ENCODE measurements at regions not wholly inside any gene's neighbourhood (a gene's known extent, or its start where the extent isn't known, plus 50 kb on each side); places are given as distances from the start of the nearest gene placed in this dataset.
A peak's percentile ranks its signal among the peaks of the same experiment; 100 is the strongest.
"Not testable (repeated sequence)": the region's sequence is repeated elsewhere in the genome, so short reads cannot be mapped to it uniquely, and the experiment has no call there.

GRCh38 chr6:63514488-63515173 is 57.6 kb upstream of the LOC128125822 start:
- CTCF ChIA-PET, result no interaction called here
- intact Hi-C loops (cut with micrococcal nuclease), result no loop called here

GRCh38 chr6:63515227-63515626 is 57.1 kb upstream of the LOC128125822 start:
- H2AFZ ChIP-seq (ENCODE audit: low read depth, low read length, poor library complexity, severe bottlenecking), result peak overlapping the region; percentile 70
- H3K4me3 ChIP-seq (replicated peaks in 1 of 2; ENCODE audit: low read depth in 1 of 2, low read length in 2 of 2); H4K20me1 ChIP-seq (ENCODE audit: insufficient read depth); DNase-seq (ENCODE audit: low read depth, low spot score); H3K27me3 ChIP-seq (ENCODE audit: insufficient read depth, low read length); RAD21 ChIA-PET (ENCODE audit: low non-redundant PET in 1 of 2, low total read pairs in 2 of 2, uncharacterized antibody in 2 of 2, unreplicated experiment in 2 of 2); BruUV-seq (replicated peaks); H3K9me3 ChIP-seq (ENCODE audit: control insufficient read depth in 1 of 2, insufficient read depth in 1 of 2, low read depth in 1 of 2, low read length in 2 of 2); ATAC-seq; intact Hi-C loops (cut with micrococcal nuclease); H3K79me2 ChIP-seq (ENCODE audit: insufficient read depth, low read length); H3K9me2 ChIP-seq (ENCODE audit: insufficient read depth); H3K36me3 ChIP-seq (ENCODE audit: control insufficient read depth in 1 of 2, insufficient read depth in 2 of 2, low read length in 2 of 2): not testable (repeated sequence)
- peaks cover 19 to 60% of the 10 kb centered on the region in 2 experiments for H3K4me1 ChIP-seq (ENCODE audit: control insufficient read depth in 1 of 2, insufficient read depth in 2 of 2, low read length in 2 of 2)
- peak overlapping the region; percentile 29; the same call in 1 of the 2 replicates for H3K9ac ChIP-seq (ENCODE audit: low read length)
- peak overlapping the region; percentile 73; the same call in 1 of the 2 replicates for H3K27ac ChIP-seq (ENCODE audit: low read depth, low read length)
- POLR2A ChIA-PET, result interaction anchor here (1.9 kb wide), 1 partner anchor 12 kb away, joined by 10 read pairs; no protein-coding TSS in a partner anchor
- CTCF ChIA-PET, result interaction anchor here (1.7 kb wide), 1 partner anchor 163 kb away, joined by 5 read pairs; no protein-coding TSS in a partner anchor
- H3K4me2 ChIP-seq (ENCODE audit: low read length), result peak overlapping the region; percentile 53; the same call in 1 of the 2 replicates

More at GRCh38 chr6:63514488-63515173, 57.6 kb upstream of the LOC128125822 start:
- Histone ChIP-seq H2AFZ (ENCODE audit: low read depth, low read length, poor library complexity, severe bottlenecking) (peak overlapping the region; percentile 29), H3K27ac (ENCODE audit: low read depth, low read length) (peak overlapping the region; percentile 73; the same call in 1 of the 2 replicates), H3K9ac (ENCODE audit: low read length) (no peak overlapping the region), H3K36me3 (ENCODE audit: control insufficient read depth in 1 of 2, insufficient read depth in 2 of 2, low read length in 2 of 2) (no peaks in the 10 kb centered on the region), H3K4me3 (replicated peaks in 1 of 2; ENCODE audit: low read depth in 1 of 2, low read length in 2 of 2) (no peak overlapping the region), H3K9me3 (ENCODE audit: control insufficient read depth in 1 of 2, insufficient read depth in 1 of 2, low read depth in 1 of 2, low read length in 2 of 2) (no peaks in the 10 kb centered on the region), H4K20me1 (ENCODE audit: insufficient read depth) (no peaks in the 10 kb centered on the region), H3K4me2 (ENCODE audit: low read length) (peak overlapping the region; percentile 34), H3K9me2 (ENCODE audit: insufficient read depth) (no peaks in the 10 kb centered on the region), H3K4me1 (ENCODE audit: control insufficient read depth in 1 of 2, insufficient read depth in 2 of 2, low read length in 2 of 2) (peaks cover 19 to 65% of the 10 kb centered on the region in 2 experiments), H3K79me2 (ENCODE audit: insufficient read depth, low read length) (no peaks in the 10 kb centered on the region), H3K27me3 (ENCODE audit: insufficient read depth, low read length) (no peaks in the 10 kb centered on the region)
- no TSS peak for BruUV-seq (replicated peaks)
- no peak for DNase-seq (ENCODE audit: low read depth, low spot score)
- ChIA-PET RAD21 (ENCODE audit: low non-redundant PET in 1 of 2, low total read pairs in 2 of 2, uncharacterized antibody in 2 of 2, unreplicated experiment in 2 of 2) (no interaction called here), POLR2A (no interaction called here)
- peak; percentile 35 for ATAC-seq
- no peak for TF ChIP-seq REST (IDR thresholded peaks at IDR 0.05; ENCODE audit: low read depth)
